ENCODE measurements at regions not wholly inside any gene's neighbourhood (a gene's known extent, or its start where the extent isn't known, plus 50 kb on each side); places are given as distances from the start of the nearest gene placed in this dataset.

GRCh38 chr2:60298006-60298696, 255.3 kb downstream of the BCL11A start:
- H3K27me3 ChIP-seq (ENCODE audit: insufficient read depth, poor library complexity, severe bottlenecking) = no peaks in the 10 kb centered on the region
- H3K4me3 ChIP-seq (replicated peaks; ENCODE audit: insufficient read depth, low read length) = no peak overlapping the region
- no peak overlapping the region for H3K27ac ChIP-seq (replicated peaks)
- TF ChIP-seq POLR2AphosphoS5 (IDR thresholded peaks at IDR 0.05; ENCODE audit: low read depth) = no peak
- no peak for TF ChIP-seq GABPA (IDR thresholded peaks at IDR 0.05; ENCODE audit: low read depth)
- no peak for TF ChIP-seq CTCF (IDR thresholded peaks at IDR 0.05; ENCODE audit: insufficient read depth, low read length)
- TF ChIP-seq SPI1 (IDR thresholded peaks at IDR 0.05; ENCODE audit: borderline replicate concordance, low read depth) = no peak
- no peak for TF ChIP-seq REST (IDR thresholded peaks at IDR 0.05; ENCODE audit: insufficient replicate concordance, low read depth)
- DNase-seq (ENCODE audit: low read depth in 1 of 2, low spot score in 1 of 2) = no peak

DNA sequence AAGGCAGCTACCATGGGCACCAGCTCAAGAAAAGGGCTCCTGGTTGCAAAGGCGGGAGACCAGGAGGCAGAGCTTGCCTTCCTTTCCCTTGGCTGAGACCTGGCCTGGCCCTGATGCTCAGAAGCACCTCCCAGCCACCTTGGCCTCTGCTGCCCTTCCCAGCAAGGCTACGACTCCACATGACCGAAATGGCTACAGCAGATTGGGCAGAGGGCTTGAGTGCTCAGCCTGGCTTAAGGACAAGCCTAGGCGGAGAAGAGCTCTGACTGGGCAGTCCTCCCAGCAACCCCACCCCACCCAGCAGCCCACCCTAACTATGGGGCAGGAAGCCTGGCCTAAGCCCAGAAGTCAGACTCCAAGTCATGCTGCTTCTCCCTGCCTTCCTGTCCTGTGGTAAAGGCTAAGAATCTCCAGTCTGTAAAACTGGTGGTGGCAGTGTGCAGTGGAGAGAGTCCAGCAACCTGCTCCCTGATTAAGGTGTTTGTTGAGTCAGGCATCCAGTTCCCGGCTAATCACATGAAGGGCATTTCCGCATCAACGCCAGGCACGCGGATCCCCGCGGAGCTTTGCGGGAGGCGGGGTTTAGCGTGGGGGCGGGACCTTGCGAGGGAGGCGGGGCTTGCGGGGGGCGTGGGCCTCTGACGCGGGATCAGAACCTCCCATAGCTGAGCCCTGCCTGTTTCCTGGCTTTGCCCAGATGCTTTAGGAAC, 256.0 kb downstream of the BCL11A start:
- no peak for TF ChIP-seq GABPA (IDR thresholded peaks at IDR 0.05; ENCODE audit: low read depth)
- TF ChIP-seq REST (IDR thresholded peaks at IDR 0.05; ENCODE audit: insufficient replicate concordance, low read depth) = no peak
- TF ChIP-seq SPI1 (IDR thresholded peaks at IDR 0.05; ENCODE audit: borderline replicate concordance, low read depth) = no peak
- no peak for TF ChIP-seq POLR2AphosphoS5 (IDR thresholded peaks at IDR 0.05; ENCODE audit: low read depth)
- no peak for TF ChIP-seq CTCF (IDR thresholded peaks at IDR 0.05; ENCODE audit: insufficient read depth, low read length)
- Histone ChIP-seq H3K27ac (replicated peaks) (no peak overlapping the region), H3K4me3 (replicated peaks; ENCODE audit: insufficient read depth, low read length) (no peak overlapping the region), H3K27me3 (ENCODE audit: insufficient read depth, poor library complexity, severe bottlenecking) (no peaks in the 10 kb centered on the region)
- no peak for DNase-seq (ENCODE audit: low read depth in 1 of 2, low spot score in 1 of 2)

DNA sequence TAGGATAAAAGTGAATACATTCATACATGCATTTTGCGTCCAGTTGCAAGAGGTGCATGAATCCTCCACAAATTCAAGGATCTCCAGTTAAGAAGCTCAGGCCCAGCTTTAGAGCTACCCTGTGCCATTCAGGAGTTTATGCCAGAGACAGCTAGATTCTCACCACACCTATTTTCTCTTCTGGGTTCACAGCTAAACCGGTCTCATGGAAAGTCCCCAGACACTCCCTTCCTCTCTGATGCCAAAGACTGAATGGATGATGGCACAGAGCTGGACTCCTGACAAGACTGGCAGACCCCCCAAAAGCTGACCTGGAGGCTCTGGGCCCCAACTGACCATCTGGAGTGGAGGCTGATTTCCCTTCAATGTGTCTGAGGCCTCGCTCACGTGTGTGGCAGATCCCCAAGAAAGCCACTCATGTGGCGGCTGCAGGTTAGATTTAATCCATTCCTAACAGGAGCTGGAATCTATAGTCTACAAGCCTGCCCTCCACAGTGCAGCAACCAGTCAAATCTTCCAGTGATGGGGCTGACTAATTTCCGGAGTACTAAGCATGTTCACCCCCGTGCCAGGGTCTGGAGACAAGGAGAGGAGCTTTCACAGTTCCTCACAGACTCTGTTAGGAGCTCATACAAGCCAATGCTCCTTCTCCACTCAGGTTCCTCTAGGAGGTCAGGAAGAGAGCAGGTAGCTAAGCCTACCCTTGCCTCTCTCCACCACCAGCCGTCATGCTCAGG, 257.1 kb downstream of the BCL11A start:
- H3K27me3 ChIP-seq (ENCODE audit: insufficient read depth, poor library complexity, severe bottlenecking) = no peaks in the 10 kb centered on the region
- H3K27ac ChIP-seq (replicated peaks) = no peak overlapping the region
- DNase-seq (ENCODE audit: low read depth in 1 of 2, low spot score in 1 of 2) = no peak
- no peak overlapping the region for H3K4me3 ChIP-seq (replicated peaks; ENCODE audit: insufficient read depth, low read length)
- no peak for TF ChIP-seq REST (IDR thresholded peaks at IDR 0.05; ENCODE audit: insufficient replicate concordance, low read depth)
- TF ChIP-seq CTCF (IDR thresholded peaks at IDR 0.05; ENCODE audit: insufficient read depth, low read length) = no peak
- TF ChIP-seq GABPA (IDR thresholded peaks at IDR 0.05; ENCODE audit: low read depth) = no peak

Measured in HL-60 (cell line).